ENCODE measurements at regions not wholly inside any gene's neighbourhood (a gene's known extent, or its start where the extent isn't known, plus 50 kb on each side); places are given as distances from the start of the nearest gene placed in this dataset.

- H3K4me1 ChIP-seq (ENCODE audit: insufficient read depth, low read length), result no peaks in the 10 kb centered on the region
- H2AK5ac ChIP-seq (ENCODE audit: insufficient read length, low read length), result no peak overlapping the region
- no peak overlapping the region for H3K23ac ChIP-seq (ENCODE audit: insufficient read length, low read depth, low read length)
- no peak overlapping the region for H3K4ac ChIP-seq (ENCODE audit: low read depth, low read length)
- H3K27me3 Mint-ChIP-seq (ENCODE audit: low read depth), result no peaks in the 10 kb centered on the region
- H3K56ac ChIP-seq (ENCODE audit: insufficient read length, low read depth, low read length), result no peak overlapping the region
- no peaks in the 10 kb centered on the region for H4K20me1 ChIP-seq (ENCODE audit: control insufficient read depth, insufficient read depth, insufficient read length)
- H3K4me3 Mint-ChIP-seq, result no peak overlapping the region
- DNase-seq, result no peak
- no peaks in the 10 kb centered on the region for H3K9me3 ChIP-seq (ENCODE audit: control insufficient read depth, low read depth, low read length)
- no peaks in the 10 kb centered on the region for H3K4me1 Mint-ChIP-seq
- H3K79me1 ChIP-seq (ENCODE audit: insufficient read depth, low read depth, low read length, poor library complexity, severe bottlenecking), result no peaks in the 10 kb centered on the region
- no peaks in the 10 kb centered on the region for H3K23me2 ChIP-seq (ENCODE audit: insufficient read length, low read depth, low read length, poor library complexity, severe bottlenecking)
- H4K91ac ChIP-seq (ENCODE audit: insufficient read length, low read depth, low read length), result no peak overlapping the region
- no peak overlapping the region for H2AFZ ChIP-seq (ENCODE audit: low read length)
- H3K14ac ChIP-seq (ENCODE audit: insufficient read depth, low read length), result no peak overlapping the region
- H4K5ac ChIP-seq (ENCODE audit: insufficient read length, low read depth, low read length), result no peak overlapping the region
- H3K79me2 ChIP-seq (ENCODE audit: insufficient read depth, low read length), result no peaks in the 10 kb centered on the region
- H2BK20ac ChIP-seq (ENCODE audit: low read depth, low read length, poor library complexity, severe bottlenecking), result no peak overlapping the region
- no peak overlapping the region for H3K18ac ChIP-seq (ENCODE audit: insufficient read length, low read depth, low read length)
- no peak overlapping the region for H2BK120ac ChIP-seq (ENCODE audit: low read depth, low read length, poor library complexity, severe bottlenecking)
- no peak overlapping the region for H3T11ph ChIP-seq (ENCODE audit: low read length)
- H2BK15ac ChIP-seq (ENCODE audit: low read depth, low read length), result no peak overlapping the region
- H2BK5ac ChIP-seq (ENCODE audit: insufficient read length, low read length), result no peak overlapping the region
- no peak overlapping the region for H3K27ac Mint-ChIP-seq
- H3K9ac ChIP-seq (ENCODE audit: extremely low read depth, insufficient read length, low read length), result no peak overlapping the region
- H3K4me2 ChIP-seq (ENCODE audit: insufficient read depth, insufficient read length, low read length), result no peak overlapping the region
- TF ChIP-seq CTCF (conservative IDR thresholded peaks at IDR 0.05), result no peak
- no CpG with 5 or more reads among the region's 1 CpG for WGBS (ENCODE audit: extremely low coverage, insufficient read length, low lambda C conversion rate)
- no peak overlapping the region for H2BK12ac ChIP-seq (ENCODE audit: insufficient read length, low read depth, low read length)
- no peak overlapping the region for H3K27ac ChIP-seq (ENCODE audit: insufficient read length, low read depth, low read length)
- no peaks in the 10 kb centered on the region for H3K36me3 Mint-ChIP-seq (ENCODE audit: insufficient read depth in 1 of 3, low read depth in 3 of 3)
- no peaks in the 10 kb centered on the region for H3K9me3 Mint-ChIP-seq
- no peaks in the 10 kb centered on the region for H3K27me3 ChIP-seq (ENCODE audit: insufficient read depth, low read length)
- no peak overlapping the region for H4K8ac ChIP-seq (replicated peaks; ENCODE audit: insufficient read length, low read depth, low read length)
Observed at GRCh38 chr6:119655124-119655523, 305.6 kb upstream of the MAN1A1 start.

Measured in H9 (cell line).